GM23338 (cell line): ENCODE measurements at regions not wholly inside any gene's neighbourhood (a gene's known extent, or its start where the extent isn't known, plus 50 kb on each side); places are given as distances from the start of the nearest gene placed in this dataset.

ENCODE experiments used
- ATAC-seq: fragments of 200-7000 bp; cut with Tn5 transposase; 3 replicates; pipeline ENCODE4 v1.9.1; 2020
- DNase-seq: peaks from one replicate; pipeline ENCODE4 v3.0.0-alpha.2; 2015; ENCODE audit warnings: low spot score
- H2AFZ ChIP-seq: fragments of 200-600 bp; sonication (generic); 2 replicates; pipeline ENCODE4 v1.8.0; 2016; ENCODE audit warnings: antibody characterized with exemption, mild to moderate bottlenecking, moderate library complexity
- H3F3A ChIP-seq: fragments of 200-600 bp; sonication (generic); replicated peaks from 2 replicates; pipeline ENCODE4 v1.8.0; 2017; ENCODE audit warnings: antibody characterized with exemption, mixed run types, low read depth
- H3K27ac ChIP-seq: fragments of 200-600 bp; sonication (generic); 2 replicates; pipeline ENCODE4 v1.6.1; 2016; ENCODE audit warnings: low read depth
- H3K27me3 ChIP-seq: fragments of 200-600 bp; sonication (generic); 2 replicates; pipeline ENCODE4 v1.8.0; 2016; ENCODE audit warnings: mild to moderate bottlenecking, mixed run types, moderate library complexity; ENCODE audit not compliant: insufficient read depth
- H3K36me3 ChIP-seq: fragments of 200-600 bp; sonication (generic); 2 replicates; pipeline ENCODE4 v1.8.0; 2016; ENCODE audit warnings: mild to moderate bottlenecking; ENCODE audit not compliant: insufficient read depth
- H3K4me1 ChIP-seq: fragments of 200-600 bp; sonication (generic); 2 replicates; pipeline ENCODE4 v1.8.0; 2016; ENCODE audit warnings: mild to moderate bottlenecking, moderate library complexity; ENCODE audit not compliant: insufficient read depth
- H3K4me2 ChIP-seq: fragments of 200-600 bp; sonication (generic); 2 replicates; pipeline ENCODE4 v1.7.1; 2017; ENCODE audit warnings: mixed run types
- H3K4me3 ChIP-seq: fragments of 200-600 bp; sonication (generic); 2 replicates; pipeline ENCODE4 v1.6.1; 2016; ENCODE audit warnings: mixed run types
- H3K79me2 ChIP-seq: fragments of 200-600 bp; sonication (generic); replicated peaks from 2 replicates; pipeline ENCODE4 v1.8.0; 2017; ENCODE audit warnings: mild to moderate bottlenecking; ENCODE audit not compliant: insufficient read depth
- H3K9me2 ChIP-seq: fragments of 200-600 bp; sonication (generic); 2 replicates; pipeline ENCODE4 v1.8.0; 2017; ENCODE audit not compliant: insufficient read depth
- H4K20me1 ChIP-seq: fragments of 200-600 bp; sonication (generic); replicated peaks from 2 replicates; pipeline ENCODE4 v1.8.0; 2017; ENCODE audit warnings: mild to moderate bottlenecking; ENCODE audit not compliant: insufficient read depth
- H3K27ac Mint-ChIP-seq: 2 replicates; pipeline ENCODE4 v1.8.0; 2020; ENCODE audit warnings: inconsistent platforms, mild to moderate bottlenecking, moderate library complexity, mixed read lengths
- H3K27me3 Mint-ChIP-seq: 3 replicates; pipeline ENCODE4 v1.8.0; 2022; ENCODE audit warnings: low read depth, mild to moderate bottlenecking, moderate library complexity, mixed read lengths, inconsistent platforms; ENCODE audit not compliant: insufficient read depth, poor library complexity
- H3K36me3 Mint-ChIP-seq: 3 replicates; pipeline ENCODE4 v1.8.0; 2021; ENCODE audit warnings: low read depth, mild to moderate bottlenecking, inconsistent platforms, moderate library complexity, mixed read lengths
- H3K4me1 Mint-ChIP-seq: 3 replicates; pipeline ENCODE4 v1.8.0; 2020; ENCODE audit warnings: mild to moderate bottlenecking, inconsistent platforms, mixed read lengths
- H3K4me3 Mint-ChIP-seq: 3 replicates; pipeline ENCODE4 v1.8.0; 2021; ENCODE audit warnings: moderate library complexity, mild to moderate bottlenecking, inconsistent platforms, mixed read lengths
- H3K9me3 Mint-ChIP-seq: 3 replicates; pipeline ENCODE4 v1.8.0; 2020; ENCODE audit warnings: moderate library complexity, mild to moderate bottlenecking, inconsistent platforms, mixed read lengths
- CREB1 ChIP-seq: fragments of 250-450 bp; sonication (Bioruptor Pico); IDR thresholded peaks from 2 replicates; pipeline ENCODE4 v1.5.0; 2020; ENCODE audit warnings: low read depth, mild to moderate bottlenecking, moderate library complexity
- EZH2phosphoT487 ChIP-seq: fragments of 200-600 bp; sonication (generic); IDR thresholded peaks from one replicate; pipeline ENCODE4 v1.8.1; 2018; ENCODE audit warnings: antibody characterized with exemption; ENCODE audit not compliant: unreplicated experiment
- STAT1 ChIP-seq: IDR thresholded peaks from one replicate; pipeline ENCODE4 v1.6.1; 2016; ENCODE audit warnings: antibody characterized with exemption; ENCODE audit not compliant: unreplicated experiment
- ZNF114 ChIP-seq: fragments of 250-450 bp; sonication (Bioruptor Pico); IDR thresholded peaks from 2 replicates; pipeline ENCODE4 v1.5.0; 2020; ENCODE audit warnings: mild to moderate bottlenecking, moderate library complexity
- ZNF331 ChIP-seq: fragments of 250-450 bp; sonication (Bioruptor Pico); IDR thresholded peaks from 2 replicates; pipeline ENCODE4 v1.5.0; 2020; ENCODE audit warnings: low read depth, mild to moderate bottlenecking, moderate library complexity
- ZNF462 ChIP-seq: fragments of 250-450 bp; sonication (Bioruptor Pico); IDR thresholded peaks from 2 replicates; pipeline ENCODE4 v1.5.0; 2020; ENCODE audit warnings: mild to moderate bottlenecking, moderate library complexity
- TF ChIP-seq, protein P1 (sequence below), 2 experiments: fragments of 200-600 bp in 1 of 2; sonication (generic) in 1 of 2; conservative IDR thresholded peaks; 2 replicates each; pipeline versions ENCODE4 v1.5.1 to v1.6.1; 2016 to 2017; ENCODE audit warnings: antibody characterized with exemption in 2 of 2, low read depth in 2 of 2, mild to moderate bottlenecking in 2 of 2, moderate library complexity in 1 of 2
- TF ChIP-seq, protein P2 (sequence below): IDR thresholded peaks from 2 replicates; pipeline ENCODE4 v1.6.1; 2016; ENCODE audit warnings: antibody characterized with exemption

- Mint-ChIP-seq H3K9me3 (peaks cover 11% of the 10 kb centered on the region), H3K36me3 (peaks cover 17% of the 10 kb centered on the region), H3K27ac (0 out of 2 replicates have a peak overlapping the region, but pooled peaks have one; percentile 50), H3K4me3 (no peak overlapping the region), H3K4me1 (peaks cover 41% of the 10 kb centered on the region), H3K27me3 (peaks cover 5% of the 10 kb centered on the region)
- Histone ChIP-seq H3K27ac (no peak overlapping the region), H3K4me2 (no peak overlapping the region), H3K27me3 (no peaks in the 10 kb centered on the region), H3K79me2 (no peaks in the 10 kb centered on the region), H4K20me1 (no peaks in the 10 kb centered on the region), H3K36me3 (no peaks in the 10 kb centered on the region), H2AFZ (no peak overlapping the region), H3K4me1 (peaks cover 8% of the 10 kb centered on the region), H3K9me2 (no peaks in the 10 kb centered on the region), H3K4me3 (no peak overlapping the region), H3F3A (no peaks in the 10 kb centered on the region)
- DNase-seq (peak; percentile 35), ATAC-seq (no peak)
- TF ChIP-seq CREB1 (CRISPR knock-in tag) (no peak), ZNF331 (no peak), STAT1 (no peak)
- TF ChIP-seq, protein P1, sequence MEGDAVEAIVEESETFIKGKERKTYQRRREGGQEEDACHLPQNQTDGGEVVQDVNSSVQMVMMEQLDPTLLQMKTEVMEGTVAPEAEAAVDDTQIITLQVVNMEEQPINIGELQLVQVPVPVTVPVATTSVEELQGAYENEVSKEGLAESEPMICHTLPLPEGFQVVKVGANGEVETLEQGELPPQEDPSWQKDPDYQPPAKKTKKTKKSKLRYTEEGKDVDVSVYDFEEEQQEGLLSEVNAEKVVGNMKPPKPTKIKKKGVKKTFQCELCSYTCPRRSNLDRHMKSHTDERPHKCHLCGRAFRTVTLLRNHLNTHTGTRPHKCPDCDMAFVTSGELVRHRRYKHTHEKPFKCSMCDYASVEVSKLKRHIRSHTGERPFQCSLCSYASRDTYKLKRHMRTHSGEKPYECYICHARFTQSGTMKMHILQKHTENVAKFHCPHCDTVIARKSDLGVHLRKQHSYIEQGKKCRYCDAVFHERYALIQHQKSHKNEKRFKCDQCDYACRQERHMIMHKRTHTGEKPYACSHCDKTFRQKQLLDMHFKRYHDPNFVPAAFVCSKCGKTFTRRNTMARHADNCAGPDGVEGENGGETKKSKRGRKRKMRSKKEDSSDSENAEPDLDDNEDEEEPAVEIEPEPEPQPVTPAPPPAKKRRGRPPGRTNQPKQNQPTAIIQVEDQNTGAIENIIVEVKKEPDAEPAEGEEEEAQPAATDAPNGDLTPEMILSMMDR (conservative IDR thresholded peaks at IDR 0.05; ENCODE audit: low read depth in 2 of 2): no peak
- TF ChIP-seq, protein P2, sequence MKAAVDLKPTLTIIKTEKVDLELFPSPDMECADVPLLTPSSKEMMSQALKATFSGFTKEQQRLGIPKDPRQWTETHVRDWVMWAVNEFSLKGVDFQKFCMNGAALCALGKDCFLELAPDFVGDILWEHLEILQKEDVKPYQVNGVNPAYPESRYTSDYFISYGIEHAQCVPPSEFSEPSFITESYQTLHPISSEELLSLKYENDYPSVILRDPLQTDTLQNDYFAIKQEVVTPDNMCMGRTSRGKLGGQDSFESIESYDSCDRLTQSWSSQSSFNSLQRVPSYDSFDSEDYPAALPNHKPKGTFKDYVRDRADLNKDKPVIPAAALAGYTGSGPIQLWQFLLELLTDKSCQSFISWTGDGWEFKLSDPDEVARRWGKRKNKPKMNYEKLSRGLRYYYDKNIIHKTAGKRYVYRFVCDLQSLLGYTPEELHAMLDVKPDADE: no peak
Observed at GRCh38 chr4:128573781-128574508, 235.6 kb upstream of the JADE1 start.

DNA sequence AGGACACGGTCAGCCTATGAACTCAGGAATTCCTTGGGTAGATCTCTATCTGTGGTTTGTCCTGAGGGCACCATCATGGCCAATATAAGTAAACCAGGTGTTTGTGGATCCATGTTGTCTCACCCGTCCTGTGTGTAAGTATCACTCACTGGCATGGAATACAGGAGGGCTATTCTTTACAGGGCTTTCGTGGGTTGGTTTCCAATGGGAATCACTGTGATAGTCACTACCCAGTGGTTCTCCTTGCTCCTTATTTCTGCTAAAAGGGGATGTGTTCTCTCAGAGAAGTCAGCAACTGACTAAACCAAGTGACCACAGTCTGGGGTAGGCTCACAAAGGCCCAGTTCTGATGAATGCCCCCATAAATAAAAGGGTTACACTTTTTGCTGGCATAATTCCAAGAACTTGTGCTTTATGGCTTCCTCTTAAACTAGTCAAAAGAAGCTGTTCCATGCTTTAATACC is 236.7 kb upstream of the JADE1 start:
- Histone ChIP-seq H3K4me2 (no peak overlapping the region), H3K79me2 (no peaks in the 10 kb centered on the region), H4K20me1 (no peaks in the 10 kb centered on the region), H3K4me1 (peaks cover 14% of the 10 kb centered on the region), H2AFZ (0 out of 2 replicates have a peak overlapping the region, but pooled peaks have one; percentile 2), H3K9me2 (no peaks in the 10 kb centered on the region), H3K27ac (no peak overlapping the region), H3K4me3 (no peak overlapping the region), H3K36me3 (no peaks in the 10 kb centered on the region), H3K27me3 (no peaks in the 10 kb centered on the region), H3F3A (no peaks in the 10 kb centered on the region; the same call in 1 of the 2 replicates)
- DNase-seq (no peak), ATAC-seq (no peak)
- Mint-ChIP-seq H3K4me3 (no peak overlapping the region), H3K36me3 (peaks cover 17% of the 10 kb centered on the region), H3K9me3 (peaks cover 11% of the 10 kb centered on the region), H3K27me3 (peaks cover 5% of the 10 kb centered on the region), H3K27ac (no peak overlapping the region), H3K4me1 (peaks cover 44% of the 10 kb centered on the region)
- TF ChIP-seq, protein P1 (conservative IDR thresholded peaks at IDR 0.05; ENCODE audit: low read depth in 2 of 2): no peak
- TF ChIP-seq ZNF114 (CRISPR knock-in tag) (no peak), EZH2phosphoT487 (no peak), CREB1 (CRISPR knock-in tag) (no peak), ZNF462 (no peak)
